Liver (tissue), 7 donors: ENCODE measurements at regions not wholly inside any gene's neighbourhood (a gene's known extent, or its start where the extent isn't known, plus 50 kb on each side); places are given as distances from the start of the nearest gene placed in this dataset.

Experiments used
- DNase-seq: peaks from one replicate; pipeline ENCODE4 v3.0.0-alpha.2; 2017; ENCODE audit warnings: low spot score
- H3K27ac ChIP-seq, 2 donors: one replicate each; pipeline ENCODE4 v1.7.0; 2013; ENCODE audit warnings: inconsistent platforms in 2 of 2, low read length in 2 of 2, control low read depth in 1 of 2, low read depth in 1 of 2, mild to moderate bottlenecking in 1 of 2
- H3K27me3 ChIP-seq, 4 donors: one replicate each; pipeline versions ENCODE4 v1.6.1 to v1.7.0; 2013; ENCODE audit warnings: low read length in 3 of 4, inconsistent platforms in 1 of 4, mild to moderate bottlenecking in 1 of 4, moderate library complexity in 1 of 4; ENCODE audit not compliant: control insufficient read depth in 4 of 4, insufficient read depth in 4 of 4
- H3K36me3 ChIP-seq, 4 donors: one replicate each; pipeline versions ENCODE4 v1.6.1 to v1.7.0; 2013; ENCODE audit warnings: low read length in 3 of 4, mild to moderate bottlenecking in 3 of 4, low read depth in 1 of 4, moderate library complexity in 1 of 4; ENCODE audit not compliant: control insufficient read depth in 4 of 4, insufficient read depth in 3 of 4
- H3K4me1 ChIP-seq, 4 donors: one replicate each; pipeline versions ENCODE4 v1.6.1 to v1.7.0; 2013; ENCODE audit warnings: low read length in 3 of 4, mild to moderate bottlenecking in 3 of 4, moderate library complexity in 1 of 4; ENCODE audit not compliant: control insufficient read depth in 4 of 4, insufficient read depth in 4 of 4
- H3K4me3 ChIP-seq, 3 donors: one replicate each; pipeline versions ENCODE4 v1.6.1 to v1.7.0; 2013; ENCODE audit warnings: low read length in 3 of 3, control low read depth in 1 of 3, low read depth in 1 of 3, mild to moderate bottlenecking in 1 of 3
- H3K9ac ChIP-seq, 2 donors: one replicate each; pipeline ENCODE4 v1.7.0; 2013; ENCODE audit warnings: low read length in 2 of 2, mild to moderate bottlenecking in 2 of 2, moderate library complexity in 2 of 2, control low read depth in 1 of 2, low read depth in 1 of 2
- H3K9me3 ChIP-seq, 4 donors: one replicate each; pipeline versions ENCODE4 v1.6.1 to v1.7.0; 2013; ENCODE audit warnings: low read length in 3 of 4; ENCODE audit not compliant: control insufficient read depth in 4 of 4
- ATF3 ChIP-seq: IDR thresholded peaks from 2 replicates; pipeline ENCODE4 v1.6.1; 2016; ENCODE audit warnings: antibody characterized with exemption
- EGR1 ChIP-seq, 2 donors: IDR thresholded peaks; 2 replicates each; pipeline ENCODE4 v1.6.1; 2016 to 2018; ENCODE audit warnings: antibody characterized with exemption in 2 of 2, low read depth in 2 of 2
- FOXA2 ChIP-seq: IDR thresholded peaks from 2 replicates; pipeline ENCODE4 v1.6.1; 2016; ENCODE audit warnings: antibody characterized with exemption
- GABPA ChIP-seq, 2 donors: IDR thresholded peaks in 1 of 2; conservative IDR thresholded peaks in 1 of 2; 2 replicates each; pipeline ENCODE4 v1.6.1; 2016; ENCODE audit warnings: antibody characterized with exemption in 2 of 2, mild to moderate bottlenecking in 1 of 2, moderate library complexity in 1 of 2
- HNF4A ChIP-seq, 2 donors: conservative IDR thresholded peaks; 2 replicates each; pipeline ENCODE4 v1.6.1; 2016; ENCODE audit warnings: antibody characterized with exemption in 2 of 2, mild to moderate bottlenecking in 2 of 2
- JUND ChIP-seq, 2 donors: IDR thresholded peaks; 2 replicates each; pipeline ENCODE4 v1.6.1; 2016; ENCODE audit warnings: antibody characterized with exemption in 2 of 2
- MAX ChIP-seq: IDR thresholded peaks from 2 replicates; pipeline ENCODE4 v1.6.1; 2016; ENCODE audit warnings: antibody characterized with exemption
- NR2F2 ChIP-seq: IDR thresholded peaks from 2 replicates; pipeline ENCODE4 v1.6.1; 2016; ENCODE audit warnings: antibody characterized with exemption
- RAD21 ChIP-seq, 2 donors: IDR thresholded peaks; 2 replicates each; pipeline ENCODE4 v1.6.1; 2016; ENCODE audit warnings: antibody characterized with exemption in 2 of 2, mild to moderate bottlenecking in 2 of 2
- REST ChIP-seq: IDR thresholded peaks from 2 replicates; pipeline ENCODE4 v1.6.1; 2016; ENCODE audit warnings: antibody characterized with exemption, mild to moderate bottlenecking
- SP1 ChIP-seq: IDR thresholded peaks from 2 replicates; pipeline ENCODE4 v1.6.1; 2018; ENCODE audit warnings: antibody characterized with exemption, mild to moderate bottlenecking
- ZBTB33 ChIP-seq: IDR thresholded peaks from 2 replicates; pipeline ENCODE4 v1.6.1; 2016; ENCODE audit warnings: antibody characterized with exemption
- WGBS: extraction: QIAGEN DNeasy Blood & Tissue Kit; methylation state at CpG from one replicate; pipeline ENCODE4 v1.1.7; 2013; 5-methylcytosine and 5-hydroxymethylcytosine counted together
- donor health status: healthy.
- donor health status: healthy.
- donor health status: healthy.
- donor health status: healthy.

- no peak overlapping the region for H3K27ac ChIP-seq
- 79% methylated on average over 1 of the region's 1 CpG for WGBS
- H3K9ac ChIP-seq, result no peak overlapping the region
- peaks cover 0 to 1% (median 0%) of the 10 kb centered on the region in 4 donors for H3K9me3 ChIP-seq
- no peaks in the 10 kb centered on the region for H3K4me1 ChIP-seq
- no peak for TF ChIP-seq GABPA (IDR thresholded peaks at IDR 0.05 in 1 of 2, conservative IDR thresholded peaks at IDR 0.05 in 1 of 2)
- no peak for TF ChIP-seq SP1
- H3K4me3 ChIP-seq, result no peak overlapping the region
- H3K27me3 ChIP-seq, result no peaks in the 10 kb centered on the region
- no peaks in the 10 kb centered on the region for H3K36me3 ChIP-seq
- DNase-seq, result no peak
These were observed 196.1 kb downstream of the BMP7 start for GRCh38 chr20:57070296-57070695.

GRCh38 chr20:57071283-57071731 lies 195.1 kb downstream of the BMP7 start:
- H3K4me3 ChIP-seq, result no peak overlapping the region
- no peaks in the 10 kb centered on the region for H3K4me1 ChIP-seq
- H3K36me3 ChIP-seq, result no peaks in the 10 kb centered on the region
- H3K9me3 ChIP-seq, result peaks cover 0 to 1% (median 0%) of the 10 kb centered on the region in 4 donors
- no peaks in the 10 kb centered on the region for H3K27me3 ChIP-seq
- no peak for TF ChIP-seq ATF3
- TF ChIP-seq RAD21 (IDR thresholded peaks at IDR 0.05), result no peak
- no peak for TF ChIP-seq MAX
- TF ChIP-seq REST, result no peak
- TF ChIP-seq EGR1 (IDR thresholded peaks at IDR 0.05; ENCODE audit: low read depth in 2 of 2), result no peak
- no peak for TF ChIP-seq FOXA2
- no peak for TF ChIP-seq GABPA (IDR thresholded peaks at IDR 0.05 in 1 of 2, conservative IDR thresholded peaks at IDR 0.05 in 1 of 2)
- TF ChIP-seq ZBTB33, result no peak
- TF ChIP-seq HNF4A (conservative IDR thresholded peaks at IDR 0.05), result no peak
- no peak for TF ChIP-seq NR2F2
- no peak for TF ChIP-seq JUND (IDR thresholded peaks at IDR 0.05)
- 4% methylated on average over 14 of the region's 14 CpGs for WGBS
- no peak for DNase-seq
- H3K9ac ChIP-seq, result no peak overlapping the region
- no peak overlapping the region for H3K27ac ChIP-seq
